Fibroblast of peridontal ligament (primary cell): ENCODE measurements at regions not wholly inside any gene's neighbourhood (a gene's known extent, or its start where the extent isn't known, plus 50 kb on each side); places are given as distances from the start of the nearest gene placed in this dataset.
"Not testable (repeated sequence)": the region's sequence is repeated elsewhere in the genome, so short reads cannot be mapped to it uniquely, and the experiment has no call there.

Experiments
- DNase-seq: peaks from one replicate; pipeline ENCODE4 v3.0.0-alpha.2; 2010; ENCODE audit errors: extremely low read depth

DNA sequence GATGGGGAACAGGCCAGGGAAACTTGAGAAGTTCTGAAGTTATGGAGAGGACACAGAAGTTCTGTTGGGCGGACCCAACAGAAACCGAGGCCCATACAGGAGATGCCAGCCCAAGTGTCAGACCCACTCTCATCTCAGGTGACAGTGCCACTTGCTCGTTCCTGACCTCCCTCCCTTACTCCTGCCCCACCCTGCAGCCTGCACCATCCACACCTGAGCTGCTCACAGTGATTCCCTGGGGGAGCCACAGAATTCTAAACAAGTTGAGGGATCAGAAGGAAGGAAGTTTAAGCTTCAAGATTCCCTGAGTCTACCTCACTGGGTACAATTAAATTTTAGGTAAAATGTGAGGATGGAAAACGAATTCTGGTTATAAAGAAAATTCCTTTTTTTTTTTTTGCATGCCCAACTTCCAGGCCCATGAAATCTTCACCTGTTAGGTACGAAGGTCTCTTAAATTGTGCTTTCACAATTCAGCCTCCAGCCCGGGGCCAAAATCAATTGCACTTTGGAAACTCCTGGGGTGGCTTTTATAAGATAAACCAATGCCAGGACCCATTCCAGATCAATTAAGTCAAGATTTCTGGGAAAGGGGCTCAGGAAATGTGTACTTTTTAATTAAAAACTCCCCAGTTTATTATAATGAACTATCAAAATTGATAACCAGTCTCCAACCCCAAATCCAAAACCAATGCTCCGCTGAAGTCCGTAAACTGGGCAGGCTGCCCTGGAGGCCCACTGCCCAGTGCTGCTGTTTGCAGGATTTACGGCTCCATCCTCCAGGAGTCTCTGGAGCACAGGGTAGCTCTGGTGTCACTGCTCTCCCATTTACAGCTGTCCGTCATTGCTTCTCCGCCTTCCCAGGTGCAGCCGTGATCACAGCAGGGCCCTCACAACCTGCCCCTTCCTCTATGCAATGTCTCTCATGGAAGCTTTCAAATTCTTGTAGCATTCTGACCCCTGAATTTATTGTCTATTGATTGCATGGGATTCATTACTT, 643.5 kb downstream of the UQCRFS1 start:
- no peak for DNase-seq

DNA sequence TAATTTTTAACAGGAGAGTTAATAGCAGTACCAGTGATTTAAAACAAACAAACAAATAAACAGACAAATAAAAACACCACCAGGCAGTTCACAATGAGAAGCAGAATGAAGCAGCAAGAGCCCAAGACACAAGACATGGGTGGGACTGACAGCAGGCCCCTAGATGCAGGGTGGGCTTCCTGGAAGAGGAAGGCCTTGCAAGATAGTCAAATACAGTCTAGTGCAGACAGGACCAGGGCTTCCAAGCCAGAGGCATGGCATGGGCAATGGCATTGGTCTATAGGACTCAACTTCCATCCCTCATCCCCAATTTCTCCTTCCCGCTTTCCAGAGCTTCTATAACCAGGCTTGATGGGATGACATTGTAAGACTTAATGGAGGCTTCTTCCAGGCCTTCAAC, 645.1 kb downstream of the UQCRFS1 start:
- DNase-seq: no peak

DNA sequence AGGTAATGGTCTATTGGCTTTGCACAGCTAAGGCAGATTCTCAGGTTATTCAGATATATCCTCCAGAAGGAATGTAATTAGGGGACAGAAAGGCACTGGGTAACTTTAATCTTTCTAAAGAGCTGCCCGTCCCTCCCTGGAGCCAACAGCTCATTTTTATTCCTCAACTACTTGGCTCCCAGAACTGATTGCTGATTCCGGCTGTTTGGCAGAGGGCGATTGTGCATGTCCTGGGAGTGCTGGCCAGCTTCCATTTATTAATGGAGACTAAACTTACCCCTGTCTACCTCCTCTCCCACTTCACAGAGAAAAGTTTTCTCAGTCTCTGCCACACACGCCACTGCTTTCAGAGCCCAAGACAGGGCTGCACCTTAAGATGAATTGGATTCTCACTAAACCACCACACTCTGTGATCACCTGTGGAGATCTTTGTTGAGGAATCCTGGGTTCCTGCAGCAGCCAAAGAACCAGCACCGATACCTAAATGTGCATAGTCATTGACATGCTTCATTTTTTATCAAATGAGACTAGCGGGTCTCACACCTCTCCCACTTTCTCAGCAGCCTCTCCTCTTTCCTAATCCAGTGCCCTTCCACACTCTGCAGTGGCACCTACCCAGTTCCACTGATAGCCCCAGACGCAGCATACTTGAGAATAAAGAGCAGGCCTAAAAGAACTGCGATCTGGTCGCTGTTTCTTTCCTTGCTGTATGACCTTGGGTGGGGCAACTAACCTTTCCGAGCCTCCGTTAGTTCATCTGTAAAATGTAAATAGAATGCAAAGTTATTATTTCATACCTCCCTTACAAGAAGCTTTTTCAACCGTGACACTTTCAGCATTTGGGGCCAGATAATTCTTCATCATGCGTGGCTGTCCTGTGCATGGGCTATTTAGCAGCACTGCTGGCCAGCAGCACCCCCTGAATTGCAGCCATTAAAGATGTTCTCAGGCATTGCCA, 648.7 kb downstream of the UQCRFS1 start:
- no peak for DNase-seq

DNA sequence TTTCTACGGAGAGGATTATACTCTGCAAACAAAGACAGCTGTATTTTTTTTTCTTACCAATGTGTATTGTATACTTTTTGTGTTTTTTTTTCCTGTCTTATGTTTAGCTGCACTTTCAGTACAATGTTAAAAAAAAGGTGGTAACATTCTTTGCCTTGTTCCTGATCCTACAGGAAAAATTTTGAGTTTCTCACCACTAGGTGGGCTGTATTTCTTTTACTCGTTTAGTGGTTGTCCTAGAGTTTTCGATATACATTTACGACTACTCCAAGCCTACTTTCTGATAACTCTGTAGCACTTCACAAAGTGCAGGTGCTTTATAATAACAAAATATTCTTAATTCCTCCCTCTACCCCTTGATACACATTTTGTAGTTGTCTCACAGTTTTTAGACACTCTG, 652.2 kb downstream of the UQCRFS1 start:
- DNase-seq: no peak

DNA sequence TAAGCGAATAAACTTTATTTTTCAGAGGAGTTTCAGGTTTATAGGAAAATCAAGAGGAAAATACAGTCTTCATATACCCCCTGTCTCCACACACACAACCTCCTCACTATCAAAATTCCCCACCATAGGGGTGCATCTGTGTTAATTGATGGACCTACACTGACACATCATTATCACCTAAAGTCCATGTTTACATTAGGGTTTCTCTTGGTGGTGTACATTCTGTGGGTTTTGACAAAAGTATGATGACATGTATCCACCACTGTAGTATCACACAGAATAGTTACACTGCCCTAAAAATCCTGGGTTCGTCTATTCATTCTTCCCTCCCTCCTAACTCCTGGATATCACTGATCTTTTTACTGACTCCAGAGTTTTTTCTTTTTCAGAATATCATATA, 654.2 kb downstream of the UQCRFS1 start:
- DNase-seq: no peak

DNA sequence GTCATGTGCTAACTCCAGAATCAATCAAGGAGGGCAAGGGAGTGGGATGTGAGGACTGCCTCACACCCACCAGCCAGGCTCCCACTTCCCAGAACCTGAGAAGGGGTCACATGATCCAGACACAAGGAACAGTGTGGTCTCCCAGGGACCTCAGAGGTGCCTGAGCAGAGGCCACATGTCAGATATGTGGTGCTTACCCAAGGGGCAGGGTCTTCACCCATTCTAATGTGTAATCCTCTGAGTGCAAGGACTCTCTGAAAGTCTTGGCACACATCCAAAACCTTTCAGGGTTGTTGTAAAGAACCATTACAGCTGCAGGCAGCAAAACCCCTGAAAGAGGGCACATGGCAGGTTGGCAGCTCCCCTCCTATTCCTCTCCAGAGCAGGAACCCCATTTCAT, 656.6 kb downstream of the UQCRFS1 start:
- no peak for DNase-seq

DNA sequence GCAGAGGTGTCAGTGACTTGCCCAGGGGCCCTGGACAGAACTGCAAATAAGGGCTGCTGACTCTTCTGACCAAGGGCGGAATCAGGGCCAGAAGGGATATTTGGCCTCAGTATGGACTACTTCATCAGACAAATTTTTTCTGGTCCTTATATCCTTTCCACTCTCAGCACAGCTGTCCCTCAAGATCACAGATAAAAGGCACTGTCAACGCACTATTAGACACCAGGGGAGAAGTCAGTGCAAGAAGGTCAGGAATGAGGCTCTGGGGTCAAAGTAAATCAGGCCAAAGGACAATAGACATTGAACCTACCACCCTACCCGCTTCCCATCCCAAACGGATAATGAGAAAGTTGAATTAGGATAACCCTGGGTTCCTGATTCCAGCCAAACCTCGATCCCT, 657.6 kb downstream of the UQCRFS1 start:
- no peak for DNase-seq

DNA sequence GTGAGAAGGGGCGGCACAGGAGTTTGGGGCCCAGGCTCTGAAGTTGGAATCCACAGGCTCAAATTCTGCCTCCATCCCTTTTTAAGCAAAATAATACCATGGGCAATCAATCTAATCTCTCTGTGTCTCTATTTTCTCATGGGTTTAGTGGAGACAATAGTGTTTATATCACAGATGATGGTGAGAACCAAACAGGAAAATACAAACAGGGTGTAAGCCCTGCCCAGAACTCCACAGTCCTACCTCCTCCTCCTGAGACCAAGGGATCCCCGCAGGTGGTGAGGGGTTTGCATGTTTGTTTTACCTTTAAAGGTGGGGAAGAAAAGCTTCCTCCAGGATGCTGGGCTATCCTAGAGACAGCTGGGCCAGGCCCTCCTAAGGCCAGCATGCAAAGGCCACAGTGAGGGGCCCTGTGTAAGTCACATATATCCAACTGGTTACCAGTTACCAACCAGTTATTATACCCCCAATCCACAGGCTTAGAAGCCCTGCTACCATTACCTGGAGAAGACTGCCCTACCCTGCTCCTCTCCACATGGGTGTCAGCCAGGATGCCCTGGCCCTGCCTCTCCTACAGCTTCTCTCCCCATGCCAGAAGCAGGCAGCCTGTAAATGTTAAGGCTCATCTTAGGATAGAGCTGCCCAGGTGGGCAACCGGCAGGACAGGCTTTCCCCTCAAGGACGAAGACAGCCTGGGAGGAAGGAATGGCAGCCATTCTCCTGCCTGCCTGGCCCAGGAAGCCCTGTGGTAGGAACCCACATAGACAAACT, 658.4 kb downstream of the UQCRFS1 start:
- no peak for DNase-seq

DNA sequence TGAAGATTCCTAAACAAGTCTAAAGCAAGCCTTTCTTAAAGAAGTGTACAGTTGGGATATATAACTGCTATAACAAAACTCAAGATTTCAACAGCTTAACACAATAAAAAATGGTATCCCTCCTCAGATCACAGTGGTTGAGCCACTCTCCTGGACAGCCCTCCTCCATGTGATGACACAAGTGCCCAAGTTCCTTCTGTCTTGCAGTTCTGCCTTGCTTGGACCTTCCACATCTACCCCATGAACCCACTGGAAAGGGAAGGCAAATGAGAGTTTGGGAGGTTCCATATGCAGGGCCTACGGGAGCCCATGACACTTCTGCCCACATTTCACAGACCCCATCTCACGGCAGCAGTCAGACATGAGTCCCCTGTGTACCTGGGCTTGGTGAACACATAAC, 659.2 kb downstream of the UQCRFS1 start:
- no peak for DNase-seq

DNA sequence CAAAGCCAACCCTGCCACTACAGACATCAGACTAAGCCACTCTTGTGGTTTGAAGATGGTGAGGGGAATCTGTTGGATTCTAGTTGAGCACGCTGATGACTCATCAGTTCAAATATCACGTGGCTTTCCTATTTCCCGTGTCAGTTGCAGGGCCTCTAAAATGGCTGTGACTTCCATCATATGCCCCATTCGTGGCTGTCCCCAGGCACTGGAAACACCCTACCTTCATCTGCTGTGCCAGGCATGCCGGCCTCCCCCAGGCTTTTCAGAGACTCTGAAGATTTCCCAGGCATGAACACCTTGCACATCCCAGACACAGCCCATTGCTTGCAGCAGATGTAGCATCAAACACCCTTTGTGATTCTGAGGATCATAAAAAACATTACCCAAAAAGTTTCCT, 659.9 kb downstream of the UQCRFS1 start:
- DNase-seq: no peak

DNA sequence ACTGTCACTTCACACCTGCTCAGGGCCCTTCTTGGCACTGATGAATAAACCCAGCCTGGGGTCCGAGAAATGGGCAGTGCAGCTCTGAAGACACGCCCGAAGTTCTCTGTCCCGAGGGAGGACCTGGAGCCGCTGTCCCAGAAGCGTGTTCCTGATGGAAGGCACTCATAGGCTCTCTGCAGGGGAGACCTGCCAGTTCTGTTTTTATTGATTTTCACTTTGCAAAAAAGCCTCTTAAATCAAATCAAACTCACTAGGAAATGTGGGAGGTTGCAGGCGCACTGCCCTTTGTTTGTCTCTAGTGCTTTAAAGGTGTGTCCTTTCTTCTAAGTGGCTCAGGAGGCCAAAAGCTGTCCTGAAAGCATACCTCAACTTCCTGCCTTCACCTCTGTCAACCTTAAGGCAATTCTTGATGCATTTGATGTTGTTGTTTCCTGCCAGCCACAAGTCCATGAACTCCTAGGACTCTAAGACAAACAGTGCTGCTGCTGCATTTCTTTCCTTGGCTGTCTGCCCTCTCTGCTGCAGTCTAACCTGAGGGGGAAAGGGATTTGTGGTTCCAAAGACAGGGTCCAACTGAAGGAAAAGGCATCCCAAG, 663.2 kb downstream of the UQCRFS1 start:
- no peak for DNase-seq

DNA sequence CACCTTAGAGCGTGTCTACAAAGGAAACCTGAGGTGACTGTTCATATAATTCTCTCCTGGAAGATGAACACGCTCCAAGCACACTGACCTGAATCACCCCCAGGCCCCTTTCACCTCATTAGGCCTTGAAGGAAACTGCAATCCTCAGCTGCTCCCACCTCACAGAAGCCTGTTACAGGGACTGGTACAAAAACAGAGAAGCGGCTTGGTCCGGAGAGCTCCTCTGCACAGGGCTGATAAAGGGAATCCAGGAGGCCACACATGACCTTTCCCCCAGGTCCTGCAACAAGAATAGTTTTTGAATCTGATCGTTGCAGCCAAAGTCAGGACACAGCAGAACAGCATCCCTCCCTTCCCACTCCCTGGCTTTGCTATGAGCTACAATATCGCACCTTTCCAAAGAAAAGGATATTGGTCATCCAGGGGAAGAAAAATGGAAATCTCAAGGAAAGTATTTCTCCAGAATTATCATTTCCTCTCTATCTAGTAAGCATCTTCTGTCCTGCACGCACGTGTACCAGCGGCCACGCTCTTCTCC, 666.7 kb downstream of the UQCRFS1 start:
- DNase-seq: no peak

DNA sequence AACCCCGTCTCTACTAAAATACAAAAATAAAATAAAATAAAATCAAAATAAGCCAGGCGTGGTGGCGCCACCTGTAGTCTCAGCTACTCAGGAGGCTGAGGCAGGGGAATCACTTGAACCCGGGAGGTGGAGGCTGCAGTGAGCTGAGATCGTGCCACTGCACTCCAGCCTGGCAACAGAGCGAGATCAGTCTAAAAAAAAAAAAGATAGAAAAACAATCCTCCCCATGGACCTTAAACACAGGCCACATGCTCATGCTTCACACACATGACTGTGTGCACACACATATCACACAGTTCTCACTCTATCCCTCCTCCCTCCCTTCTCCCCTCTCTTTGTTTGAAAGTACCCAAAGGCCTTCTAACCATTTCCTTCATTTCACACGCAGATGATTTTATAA, 667.6 kb downstream of the UQCRFS1 start:
- not testable (repeated sequence) for DNase-seq

DNA sequence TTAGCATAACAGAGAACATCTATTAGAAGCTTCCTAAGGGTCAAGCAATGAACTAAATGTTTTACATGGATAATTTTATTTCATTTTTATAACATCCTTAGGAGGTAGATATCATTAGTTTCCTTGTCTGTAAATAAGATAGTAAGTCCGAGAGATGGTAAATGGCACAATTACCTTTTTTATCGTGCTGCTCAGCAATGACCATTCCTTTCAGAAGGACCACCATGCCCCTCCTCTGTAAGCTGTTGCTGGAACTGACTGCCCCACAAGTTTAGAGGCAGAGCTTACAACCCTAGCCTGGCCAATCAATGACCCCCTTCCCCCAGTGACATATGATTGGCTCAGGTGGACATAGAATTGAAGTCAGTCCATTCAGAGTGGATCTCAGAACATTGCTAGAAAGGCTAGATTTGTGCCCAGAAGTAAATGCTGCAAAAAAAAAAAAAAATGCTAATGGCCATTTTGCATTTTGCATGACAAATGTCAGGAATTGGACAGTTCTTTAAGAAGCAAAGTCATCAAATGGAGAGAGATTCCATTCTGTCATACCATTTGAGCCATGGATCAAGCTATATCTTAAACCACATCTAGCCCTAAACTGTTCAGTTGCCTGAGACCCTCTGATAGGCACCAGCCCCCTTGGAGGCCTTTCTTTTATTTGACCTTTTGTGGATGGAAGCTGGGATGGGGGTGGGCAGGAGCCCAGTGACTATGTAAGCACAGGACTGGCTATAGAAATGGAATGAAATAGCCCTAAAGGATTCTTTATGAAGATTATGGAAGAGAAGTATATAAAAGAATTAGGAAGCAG, 668.3 kb downstream of the UQCRFS1 start:
- DNase-seq: no peak

DNA sequence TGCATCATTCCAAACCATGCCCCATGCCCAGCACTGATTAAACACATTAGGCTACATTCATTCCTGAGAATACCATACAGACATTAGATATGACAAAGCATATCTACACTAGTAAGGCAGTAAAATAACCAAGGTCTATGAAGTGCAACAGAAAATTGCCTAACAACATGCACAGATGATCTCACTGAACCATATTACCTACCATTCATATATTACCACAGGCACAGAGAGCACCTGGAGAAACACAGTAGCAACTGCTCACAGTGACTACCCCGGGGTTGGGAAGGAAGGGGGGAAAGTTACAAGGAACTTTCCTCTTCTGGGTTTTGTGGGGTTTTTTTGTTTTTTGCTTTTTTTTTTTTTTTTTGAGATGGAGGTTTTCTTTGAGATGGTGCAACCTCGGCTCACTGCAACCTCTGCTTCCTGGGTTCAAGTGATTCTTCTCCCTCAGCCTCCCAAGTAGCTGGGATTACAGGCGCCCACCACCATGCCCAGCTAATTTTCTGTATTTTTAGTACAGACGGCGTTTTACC, 669.6 kb downstream of the UQCRFS1 start:
- DNase-seq: no peak

DNA sequence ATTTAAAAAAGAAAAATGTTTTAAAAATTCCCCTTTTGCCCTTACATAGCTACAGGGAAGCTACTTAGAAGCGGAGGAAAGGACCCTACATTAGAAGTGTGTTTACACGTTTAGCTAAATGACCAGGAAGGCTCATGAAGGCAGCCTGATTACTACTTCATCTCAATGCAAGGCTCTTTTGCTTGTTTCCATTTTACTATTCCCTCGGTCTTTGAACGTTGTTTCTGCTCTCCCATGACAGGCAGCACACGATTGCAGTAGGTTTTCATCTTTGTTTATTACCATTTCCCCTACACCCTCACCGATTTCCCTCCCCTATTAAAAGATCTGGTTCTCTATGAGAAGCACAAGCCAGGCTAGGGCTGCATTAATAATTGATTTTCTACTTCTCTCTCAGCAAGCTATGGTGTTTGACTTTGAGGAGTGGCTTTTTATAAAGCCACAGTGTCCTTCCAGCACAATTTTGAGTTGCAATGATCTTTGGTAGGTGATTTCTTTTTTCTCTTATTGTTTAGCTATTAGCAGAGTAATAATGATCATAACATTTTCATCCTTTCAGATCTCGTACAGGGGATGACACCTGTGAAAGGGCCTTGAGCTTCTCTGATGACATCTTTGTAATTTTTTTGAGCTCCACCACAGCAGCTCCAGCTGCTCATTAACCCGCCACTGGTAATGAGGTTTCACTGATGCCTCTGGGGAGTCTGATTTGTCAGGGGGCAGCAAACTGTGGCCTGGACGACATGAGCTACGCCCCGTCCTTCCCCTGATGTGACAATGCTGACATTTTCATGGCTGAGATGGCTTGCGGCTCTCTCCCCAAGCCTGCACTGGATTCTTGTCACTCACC, 670.3 kb downstream of the UQCRFS1 start:
- no peak for DNase-seq

DNA sequence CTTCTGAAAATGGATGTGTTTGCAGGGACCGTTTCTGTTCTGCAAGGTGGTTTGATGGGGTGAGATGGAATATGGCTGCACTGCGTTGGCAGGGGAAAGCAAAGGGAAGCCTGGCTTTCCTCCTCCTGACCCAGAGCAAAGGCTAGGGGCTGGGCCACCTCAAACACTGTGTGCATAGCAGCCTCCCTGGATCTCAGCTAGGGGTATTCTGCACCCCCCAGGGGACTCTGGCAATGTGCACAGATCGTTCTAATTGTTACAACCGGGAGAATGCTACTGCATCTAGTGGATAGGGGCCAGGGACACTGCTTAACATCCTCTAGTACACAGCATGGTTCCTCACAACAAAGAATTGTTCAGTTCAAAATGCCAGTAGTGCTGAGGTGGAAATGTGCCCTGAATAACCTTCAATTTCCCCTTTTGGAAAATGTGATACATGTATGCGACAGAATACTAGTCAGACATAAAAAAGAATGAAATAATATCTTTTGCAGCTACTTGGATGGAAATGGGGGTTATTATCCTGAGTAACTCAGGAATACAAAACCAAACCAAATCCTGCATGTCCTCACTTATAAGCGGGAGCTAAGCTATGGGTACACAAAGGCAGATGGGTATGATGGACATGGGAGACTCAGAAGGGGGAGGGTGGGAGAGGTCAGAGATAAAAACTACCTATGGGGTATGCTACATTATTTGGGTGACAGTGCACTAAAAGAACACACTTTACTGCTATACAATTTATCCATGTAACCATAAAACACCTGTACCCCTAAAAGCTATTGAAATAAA, 671.2 kb downstream of the UQCRFS1 start:
- DNase-seq: no peak

DNA sequence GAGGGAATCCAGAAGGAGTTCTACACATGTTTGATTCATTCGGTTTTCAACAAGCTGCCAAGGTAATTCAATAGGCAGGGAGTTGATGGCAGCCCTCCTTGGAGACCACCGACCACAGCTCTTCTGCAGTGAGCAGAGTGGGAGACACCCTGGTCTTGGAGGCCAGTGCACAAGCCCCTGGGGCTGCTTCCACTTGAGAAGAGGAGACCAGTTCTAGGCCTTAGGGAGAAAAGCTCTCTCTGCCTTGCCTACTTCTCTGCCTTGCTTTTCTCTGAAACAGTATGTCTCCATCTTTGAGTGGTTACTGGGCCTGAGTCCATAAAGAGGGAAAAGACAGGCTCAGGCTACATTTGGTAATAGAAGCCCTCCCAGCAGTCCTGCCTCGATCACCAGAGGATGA, 671.9 kb downstream of the UQCRFS1 start:
- no peak for DNase-seq
